ENCODE measurements at regions not wholly inside any gene's neighbourhood (a gene's known extent, or its start where the extent isn't known, plus 50 kb on each side); places are given as distances from the start of the nearest gene placed in this dataset.

- no peak for DNase-seq
These were observed 264.0 kb upstream of the SLIT2 start for GRCh38 chr4:19987746-19988145.

- no peak for DNase-seq
These were observed 268.6 kb upstream of the SLIT2 start for GRCh38 chr4:19983072-19983471.

GRCh38 chr4:19982556-19982955 is 269.1 kb upstream of the SLIT2 start:
- no peak for DNase-seq

- DNase-seq, result no peak
These were observed 279.9 kb upstream of the SLIT2 start for GRCh38 chr4:19971829-19972228.

GRCh38 chr4:19969492-19969891 is 282.2 kb upstream of the SLIT2 start:
- DNase-seq, result no peak

- no peak for DNase-seq
These were observed 290.6 kb upstream of the SLIT2 start for GRCh38 chr4:19961091-19961490.

- no peak for DNase-seq
These were observed 292.9 kb upstream of the SLIT2 start for GRCh38 chr4:19958848-19959247.

- DNase-seq, result no peak
These were observed 304.4 kb upstream of the SLIT2 start for GRCh38 chr4:19947349-19947748.

- DNase-seq, result peak; percentile 91
These were observed 305.7 kb upstream of the SLIT2 start for GRCh38 chr4:19945979-19946380.

GRCh38 chr4:19945501-19945900 is 306.2 kb upstream of the SLIT2 start:
- DNase-seq, result no peak

GRCh38 chr4:19944806-19945205 is 306.9 kb upstream of the SLIT2 start:
- no peak for DNase-seq

GRCh38 chr4:19944251-19944650 is 307.5 kb upstream of the SLIT2 start:
- no peak for DNase-seq

- no peak for DNase-seq
These were observed 310.3 kb upstream of the SLIT2 start for GRCh38 chr4:19941434-19941833.

GRCh38 chr4:19940861-19941260 is 310.8 kb upstream of the SLIT2 start:
- no peak for DNase-seq

GRCh38 chr4:19936476-19936875 is 315.2 kb upstream of the SLIT2 start:
- peak; percentile 31 for DNase-seq

- DNase-seq, result no peak
These were observed 321.0 kb upstream of the SLIT2 start for GRCh38 chr4:19930742-19931141.

- DNase-seq, result peak; percentile 2
These were observed 324.3 kb upstream of the SLIT2 start for GRCh38 chr4:19927381-19927780.

- no peak for DNase-seq
These were observed 326.2 kb upstream of the SLIT2 start for GRCh38 chr4:19925516-19925915.

- no peak for DNase-seq
These were observed 326.9 kb upstream of the SLIT2 start for GRCh38 chr4:19924761-19925160.

GRCh38 chr4:19915276-19915675 is 336.4 kb upstream of the SLIT2 start:
- no peak for DNase-seq

GRCh38 chr4:19913650-19914049 is 338.1 kb upstream of the SLIT2 start:
- DNase-seq, result no peak

GRCh38 chr4:19910861-19911525 is 340.7 kb upstream of the SLIT2 start:
- no peak for DNase-seq

GRCh38 chr4:19905024-19905423 is 346.7 kb upstream of the SLIT2 start:
- DNase-seq, result no peak

GRCh38 chr4:19888587-19888986 is 363.1 kb upstream of the SLIT2 start:
- DNase-seq, result no peak

- DNase-seq, result no peak
These were observed 367.9 kb upstream of the SLIT2 start for GRCh38 chr4:19883841-19884240.

GRCh38 chr4:19880206-19880605 is 371.5 kb upstream of the SLIT2 start:
- DNase-seq, result no peak

All from MV-4-11 (cell line).